ENCODE measurements at regions not wholly inside any gene's neighbourhood (a gene's known extent, or its start where the extent isn't known, plus 50 kb on each side); places are given as distances from the start of the nearest gene placed in this dataset.

DNA sequence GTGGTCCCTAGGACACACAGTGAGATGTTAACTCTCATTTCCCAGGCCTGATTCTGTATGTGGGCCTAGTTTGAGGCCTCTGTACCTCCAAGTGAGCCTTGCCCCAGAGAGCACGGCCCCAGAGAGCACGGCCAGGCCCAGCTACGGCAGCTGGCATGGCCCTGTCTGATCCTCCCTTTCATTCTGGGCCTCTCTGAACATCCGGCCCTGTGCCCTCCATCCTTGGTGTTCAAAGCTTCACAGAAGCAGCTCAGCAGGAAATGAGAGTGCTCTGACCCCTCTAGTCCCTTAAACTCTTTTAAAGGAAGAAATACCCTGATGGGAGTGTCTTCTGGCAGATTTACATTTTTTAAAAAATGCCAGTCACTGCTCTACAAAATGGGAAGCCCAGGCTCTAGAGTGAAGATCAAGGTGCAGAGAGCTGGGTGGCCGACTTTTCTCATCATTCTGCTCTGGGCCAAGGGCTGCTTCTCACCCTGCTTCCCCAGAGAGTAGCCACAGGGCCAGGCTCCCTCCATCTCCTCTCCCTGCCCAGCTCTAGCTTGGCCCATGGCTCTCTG is 171.9 kb downstream of the RPS24 start:
- Mint-ChIP-seq H3K4me1 (peaks cover 2 to 12% (median 10%) of the 10 kb centered on the region in 7 donors), H3K27me3 (no peaks in the 10 kb centered on the region), H3K9me3 (no peaks in the 10 kb centered on the region), H3K27ac (peak overlapping the region in 8 of 9 donors; percentile 3 to 88 (median 40)), H3K36me3 (no peaks in the 10 kb centered on the region), H3K4me3 (peak overlapping the region in 2 of 10 donors; percentile 25 to 37)
- H3K27ac ChIP-seq (ENCODE audit: low read depth, low read length): no peak overlapping the region
- intact Hi-C loops (cut with micrococcal nuclease): no loop called here
- no peaks in the 10 kb centered on the region for H3K27me3 ChIP-seq (ENCODE audit: control insufficient read depth in 2 of 2, insufficient read depth in 2 of 2, low read length in 2 of 2)
- no peak overlapping the region for H3K4me3 ChIP-seq (ENCODE audit: low read length)
- no peaks in the 10 kb centered on the region for H3K36me3 ChIP-seq (ENCODE audit: control insufficient read depth in 2 of 3, insufficient read depth in 3 of 3, low read length in 3 of 3)
- ChIA-PET CTCF (no interaction called here), POLR2A (no interaction called here)
- H3K9me3 ChIP-seq (ENCODE audit: control insufficient read depth in 2 of 3, low read length in 3 of 3): no peaks in the 10 kb centered on the region
- DNase-seq (peak in 2 of 9 donors; percentile 3 to 18), ATAC-seq (peak; percentile 41)
- no peaks in the 10 kb centered on the region for H3K4me1 ChIP-seq (ENCODE audit: control insufficient read depth in 2 of 2, insufficient read depth in 2 of 2, low read length in 2 of 2)

- Histone ChIP-seq H3K9me3 (ENCODE audit: control insufficient read depth in 2 of 3, low read length in 3 of 3) (no peaks in the 10 kb centered on the region), H3K4me3 (ENCODE audit: low read length) (no peak overlapping the region), H3K27ac (ENCODE audit: low read depth, low read length) (no peak overlapping the region), H3K27me3 (ENCODE audit: control insufficient read depth in 2 of 2, insufficient read depth in 2 of 2, low read length in 2 of 2) (no peaks in the 10 kb centered on the region), H3K4me1 (ENCODE audit: control insufficient read depth in 2 of 2, insufficient read depth in 2 of 2, low read length in 2 of 2) (no peaks in the 10 kb centered on the region), H3K36me3 (ENCODE audit: control insufficient read depth in 2 of 3, insufficient read depth in 3 of 3, low read length in 3 of 3) (no peaks in the 10 kb centered on the region)
- H3K36me3 Mint-ChIP-seq: no peaks in the 10 kb centered on the region
- peaks cover 4 to 12% (median 10%) of the 10 kb centered on the region in 7 donors for H3K4me1 Mint-ChIP-seq
- no peaks in the 10 kb centered on the region for H3K27me3 Mint-ChIP-seq
- ChIA-PET POLR2A (no interaction called here), CTCF (no interaction called here)
- no peaks in the 10 kb centered on the region for H3K9me3 Mint-ChIP-seq
- H3K4me3 Mint-ChIP-seq: no peak overlapping the region
- DNase-seq (no peak), ATAC-seq (no peak)
- no peak overlapping the region for H3K27ac Mint-ChIP-seq
- intact Hi-C loops (cut with micrococcal nuclease): no loop called here
Observed at GRCh38 chr10:78207216-78207615, 173.6 kb downstream of the RPS24 start.

DNA sequence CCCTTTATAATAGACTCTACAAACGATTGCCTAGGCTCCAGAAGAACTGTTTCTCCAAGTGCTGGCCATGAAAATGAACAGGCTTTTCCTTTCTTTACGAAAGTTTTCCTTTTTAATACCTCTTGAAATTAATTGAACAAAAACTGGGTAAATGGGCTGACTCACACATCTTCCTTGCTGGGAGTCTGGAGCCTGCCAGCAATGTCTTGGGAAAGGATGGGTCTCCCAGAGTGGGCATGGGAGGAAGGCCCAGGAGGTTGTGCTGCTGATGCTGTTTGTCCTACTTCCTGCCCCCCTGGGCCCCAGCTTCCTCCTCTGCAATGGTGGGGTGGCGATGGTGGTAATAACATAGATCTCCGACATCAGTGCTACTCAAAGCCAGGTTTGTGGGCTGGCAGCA is 174.1 kb downstream of the RPS24 start:
- H3K4me1 Mint-ChIP-seq: peaks cover 4 to 12% (median 10%) of the 10 kb centered on the region in 7 donors
- Histone ChIP-seq H3K27ac (ENCODE audit: low read depth, low read length) (no peak overlapping the region), H3K4me3 (ENCODE audit: low read length) (no peak overlapping the region), H3K27me3 (ENCODE audit: control insufficient read depth in 2 of 2, insufficient read depth in 2 of 2, low read length in 2 of 2) (no peaks in the 10 kb centered on the region), H3K36me3 (ENCODE audit: control insufficient read depth in 2 of 3, insufficient read depth in 3 of 3, low read length in 3 of 3) (no peaks in the 10 kb centered on the region), H3K9me3 (ENCODE audit: control insufficient read depth in 2 of 3, low read length in 3 of 3) (no peaks in the 10 kb centered on the region), H3K4me1 (ENCODE audit: control insufficient read depth in 2 of 2, insufficient read depth in 2 of 2, low read length in 2 of 2) (no peaks in the 10 kb centered on the region)
- CTCF ChIA-PET: no interaction called here
- POLR2A ChIA-PET: no interaction called here
- DNase-seq (no peak), ATAC-seq (no peak)
- intact Hi-C loops (cut with micrococcal nuclease): no loop called here
- H3K27ac Mint-ChIP-seq: no peak overlapping the region
- no peaks in the 10 kb centered on the region for H3K27me3 Mint-ChIP-seq
- no peak overlapping the region for H3K4me3 Mint-ChIP-seq
- no peaks in the 10 kb centered on the region for H3K36me3 Mint-ChIP-seq
- no peaks in the 10 kb centered on the region for H3K9me3 Mint-ChIP-seq

GRCh38 chr10:78209970-78210369 is 176.3 kb downstream of the RPS24 start:
- Mint-ChIP-seq H3K36me3 (no peaks in the 10 kb centered on the region), H3K27ac (no peak overlapping the region), H3K4me1 (peaks cover 4 to 11% (median 10%) of the 10 kb centered on the region in 7 donors), H3K27me3 (peaks cover 0 to 8% (median 4%) of the 10 kb centered on the region in 5 donors), H3K4me3 (no peak overlapping the region), H3K9me3 (no peaks in the 10 kb centered on the region)
- no peaks in the 10 kb centered on the region for H3K9me3 ChIP-seq (ENCODE audit: control insufficient read depth in 2 of 3, low read length in 3 of 3)
- DNase-seq (no peak), ATAC-seq (no peak)
- H3K4me1 ChIP-seq (ENCODE audit: control insufficient read depth in 2 of 2, insufficient read depth in 2 of 2, low read length in 2 of 2): no peaks in the 10 kb centered on the region
- no peaks in the 10 kb centered on the region for H3K27me3 ChIP-seq (ENCODE audit: control insufficient read depth in 2 of 2, insufficient read depth in 2 of 2, low read length in 2 of 2)
- intact Hi-C loops (cut with micrococcal nuclease): no loop called here
- H3K4me3 ChIP-seq (ENCODE audit: low read length): no peak overlapping the region
- no peak overlapping the region for H3K27ac ChIP-seq (ENCODE audit: low read depth, low read length)
- ChIA-PET POLR2A (no interaction called here), CTCF (interaction anchor here (1.2 kb wide), 1 partner anchor 985 kb away, joined by 3 read pairs; no protein-coding TSS in a partner anchor)
- no peaks in the 10 kb centered on the region for H3K36me3 ChIP-seq (ENCODE audit: control insufficient read depth in 2 of 3, insufficient read depth in 3 of 3, low read length in 3 of 3)

DNA sequence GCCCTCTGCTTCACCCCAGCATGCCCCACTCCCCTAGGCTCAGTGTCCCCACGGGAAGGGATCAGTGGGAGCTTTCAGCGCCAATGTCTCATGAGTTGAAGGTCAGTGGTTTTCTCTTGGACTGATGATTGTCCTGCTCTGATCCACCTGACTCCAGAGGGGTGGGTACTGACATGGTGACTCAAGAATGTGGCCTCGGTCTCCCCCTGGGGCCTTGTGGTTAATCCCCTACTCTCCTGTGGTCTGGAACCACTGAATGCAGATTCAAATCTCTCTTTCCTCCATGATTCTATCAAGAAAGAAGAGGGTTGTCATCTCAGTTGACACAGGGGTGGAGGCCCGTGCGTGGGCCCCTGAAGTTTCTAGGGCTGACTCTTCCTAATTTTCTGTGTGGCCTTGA is 176.9 kb downstream of the RPS24 start:
- no peak for DNase-seq
- no peaks in the 10 kb centered on the region for H3K9me3 Mint-ChIP-seq
- POLR2A ChIA-PET: no interaction called here
- Histone ChIP-seq H3K9me3 (ENCODE audit: control insufficient read depth in 2 of 3, low read length in 3 of 3) (no peaks in the 10 kb centered on the region), H3K36me3 (ENCODE audit: control insufficient read depth in 2 of 3, insufficient read depth in 3 of 3, low read length in 3 of 3) (no peaks in the 10 kb centered on the region), H3K4me3 (ENCODE audit: low read length) (no peak overlapping the region), H3K27me3 (ENCODE audit: control insufficient read depth in 2 of 2, insufficient read depth in 2 of 2, low read length in 2 of 2) (no peaks in the 10 kb centered on the region), H3K27ac (ENCODE audit: low read depth, low read length) (no peak overlapping the region), H3K4me1 (ENCODE audit: control insufficient read depth in 2 of 2, insufficient read depth in 2 of 2, low read length in 2 of 2) (no peaks in the 10 kb centered on the region)
- H3K27me3 Mint-ChIP-seq: peaks cover 0 to 12% (median 9%) of the 10 kb centered on the region in 5 donors
- no peaks in the 10 kb centered on the region for H3K36me3 Mint-ChIP-seq
- H3K27ac Mint-ChIP-seq: no peak overlapping the region
- peaks cover 4 to 7% (median 5%) of the 10 kb centered on the region in 7 donors for H3K4me1 Mint-ChIP-seq
- CTCF ChIA-PET: interaction anchor here (1.2 kb wide), 1 partner anchor 985 kb away, joined by 3 read pairs; no protein-coding TSS in a partner anchor
- no peak for ATAC-seq
- intact Hi-C loops (cut with micrococcal nuclease): no loop called here
- no peak overlapping the region for H3K4me3 Mint-ChIP-seq

DNA sequence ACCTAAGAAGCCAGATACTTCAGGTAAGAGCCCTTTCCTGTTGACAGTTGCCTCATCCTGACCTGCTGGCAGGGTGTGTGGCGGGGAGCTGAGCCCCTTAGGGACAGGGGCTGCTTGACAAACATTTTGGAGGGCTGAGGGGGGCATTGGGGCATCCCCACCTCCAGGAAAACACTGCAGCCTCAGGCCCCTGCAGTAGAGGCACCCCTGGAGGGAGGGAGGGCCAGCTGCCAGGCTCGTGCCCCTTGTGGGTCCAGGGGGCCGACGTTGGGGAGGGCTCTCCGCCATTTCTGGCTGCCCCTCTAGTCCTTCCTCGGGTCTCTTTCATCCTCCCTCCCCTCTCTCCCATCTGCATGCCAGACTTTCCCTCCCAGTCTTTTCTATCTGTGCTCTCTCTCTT is 177.3 kb downstream of the RPS24 start:
- no peak overlapping the region for H3K27ac ChIP-seq (ENCODE audit: low read depth, low read length)
- H3K4me1 ChIP-seq (ENCODE audit: control insufficient read depth in 2 of 2, insufficient read depth in 2 of 2, low read length in 2 of 2): no peaks in the 10 kb centered on the region
- no peaks in the 10 kb centered on the region for H3K36me3 Mint-ChIP-seq
- H3K27me3 ChIP-seq (ENCODE audit: control insufficient read depth in 2 of 2, insufficient read depth in 2 of 2, low read length in 2 of 2): no peaks in the 10 kb centered on the region
- H3K9me3 ChIP-seq (ENCODE audit: control insufficient read depth in 2 of 3, low read length in 3 of 3): no peaks in the 10 kb centered on the region
- peaks cover 3 to 13% (median 9%) of the 10 kb centered on the region in 5 donors for H3K27me3 Mint-ChIP-seq
- peaks cover 0 to 2% (median 1%) of the 10 kb centered on the region in 7 donors for H3K4me1 Mint-ChIP-seq
- ATAC-seq: no peak
- H3K36me3 ChIP-seq (ENCODE audit: control insufficient read depth in 2 of 3, insufficient read depth in 3 of 3, low read length in 3 of 3): no peaks in the 10 kb centered on the region
- no peak overlapping the region for H3K27ac Mint-ChIP-seq
- no peak overlapping the region for H3K4me3 ChIP-seq (ENCODE audit: low read length)
- no peak for DNase-seq
- H3K4me3 Mint-ChIP-seq: no peak overlapping the region
- CTCF ChIA-PET: no interaction called here
- POLR2A ChIA-PET: no interaction called here
- intact Hi-C loops (cut with micrococcal nuclease): loop anchor here (1.0 kb wide), 2 partner anchors 446 to 984 kb away; no protein-coding TSS in a partner anchor
- no peaks in the 10 kb centered on the region for H3K9me3 Mint-ChIP-seq

DNA sequence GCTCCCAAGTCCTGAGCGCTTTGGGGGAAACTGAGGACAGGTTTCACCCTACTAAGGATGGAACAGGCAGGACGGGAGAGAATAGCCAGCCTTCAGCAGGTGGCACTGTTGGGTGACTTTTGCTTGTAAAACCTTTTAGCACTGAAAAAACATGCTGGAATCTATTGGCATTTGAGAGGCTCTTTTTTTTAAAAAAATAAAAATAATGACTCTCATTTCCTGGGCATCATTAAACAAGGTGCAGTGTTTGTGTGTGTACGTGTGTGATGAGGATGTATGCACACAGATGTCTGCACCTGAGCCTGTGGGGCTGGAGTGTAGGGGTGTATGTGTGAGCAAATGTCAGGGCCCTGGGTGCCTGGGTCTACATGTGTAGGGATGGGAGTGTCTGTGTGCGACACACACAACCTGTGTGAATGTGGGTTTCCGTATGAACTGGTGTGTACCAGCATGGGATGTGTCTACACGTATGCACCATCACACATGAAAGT is 177.9 kb downstream of the RPS24 start:
- no peaks in the 10 kb centered on the region for H3K4me1 ChIP-seq (ENCODE audit: control insufficient read depth in 2 of 2, insufficient read depth in 2 of 2, low read length in 2 of 2)
- H3K4me3 ChIP-seq (ENCODE audit: low read length): no peak overlapping the region
- Mint-ChIP-seq H3K27me3 (peaks cover 9 to 19% (median 15%) of the 10 kb centered on the region in 5 donors), H3K9me3 (no peaks in the 10 kb centered on the region), H3K36me3 (no peaks in the 10 kb centered on the region), H3K4me1 (peaks cover 0 to 2% (median 0%) of the 10 kb centered on the region in 7 donors), H3K4me3 (no peak overlapping the region), H3K27ac (no peak overlapping the region)
- CTCF ChIA-PET: no interaction called here
- POLR2A ChIA-PET: no interaction called here
- no peak overlapping the region for H3K27ac ChIP-seq (ENCODE audit: low read depth, low read length)
- H3K27me3 ChIP-seq (ENCODE audit: control insufficient read depth in 2 of 2, insufficient read depth in 2 of 2, low read length in 2 of 2): no peaks in the 10 kb centered on the region
- H3K9me3 ChIP-seq (ENCODE audit: control insufficient read depth in 2 of 3, low read length in 3 of 3): no peaks in the 10 kb centered on the region
- intact Hi-C loops (cut with micrococcal nuclease): loop anchor here (1.0 kb wide), 2 partner anchors 446 to 984 kb away; no protein-coding TSS in a partner anchor
- DNase-seq (peak in 1 of 9 donors; percentile 12), ATAC-seq (no peak)
- H3K36me3 ChIP-seq (ENCODE audit: control insufficient read depth in 2 of 3, insufficient read depth in 3 of 3, low read length in 3 of 3): no peaks in the 10 kb centered on the region

All from naive thymus-derived CD4-positive, alpha-beta T cell (primary cell).